Smooth muscle cell (in vitro differentiated cells): ENCODE measurements at regions not wholly inside any gene's neighbourhood (a gene's known extent, or its start where the extent isn't known, plus 50 kb on each side); places are given as distances from the start of the nearest gene placed in this dataset.

Experiments used
- DNase-seq: peaks from one replicate; lab custom pipeline; 2025; ENCODE audit not compliant: unreplicated experiment; lab: John Stamatoyannopoulos, UW
- H2AFZ ChIP-seq: fragments of 200-600 bp; sonication (generic); 2 replicates; pipeline ENCODE4 v1.6.0; 2016; ENCODE audit warnings: antibody characterized with exemption, low read depth, mild to moderate bottlenecking
- H3F3A ChIP-seq: fragments of 200-600 bp; sonication (generic); 2 replicates; pipeline ENCODE4 v1.6.0; 2017; ENCODE audit warnings: antibody characterized with exemption, low read depth
- H3K27ac ChIP-seq: fragments of 200-600 bp; sonication (generic); 2 replicates; pipeline ENCODE4 v1.5.1; 2016; ENCODE audit warnings: low read depth, mild to moderate bottlenecking
- H3K27me3 ChIP-seq: fragments of 200-600 bp; sonication (generic); 2 replicates; pipeline ENCODE4 v1.6.1; 2016; ENCODE audit warnings: low read depth, mild to moderate bottlenecking
- H3K36me3 ChIP-seq: fragments of 200-600 bp; sonication (generic); 2 replicates; pipeline ENCODE4 v1.5.1; 2016; ENCODE audit warnings: low read depth
- H3K4me1 ChIP-seq: fragments of 200-600 bp; sonication (generic); 2 replicates; pipeline ENCODE4 v1.5.1; 2016; ENCODE audit warnings: low read depth
- H3K4me2 ChIP-seq: fragments of 200-600 bp; sonication (generic); 2 replicates; pipeline ENCODE4 v1.6.0; 2016; ENCODE audit warnings: mild to moderate bottlenecking
- H3K4me3 ChIP-seq: fragments of 200-600 bp; sonication (generic); 2 replicates; pipeline ENCODE4 v1.5.1; 2016; ENCODE audit warnings: mild to moderate bottlenecking
- H3K79me2 ChIP-seq: fragments of 200-600 bp; sonication (generic); 2 replicates; pipeline ENCODE4 v1.6.0; 2016; ENCODE audit warnings: low read depth, mild to moderate bottlenecking
- H3K9ac ChIP-seq: fragments of 200-600 bp; sonication (generic); 2 replicates; pipeline ENCODE4 v1.6.0; 2016; ENCODE audit warnings: low read depth
- H3K9me3 ChIP-seq: fragments of 200-600 bp; sonication (generic); replicated peaks from 2 replicates; pipeline ENCODE4 v1.5.1; 2016; ENCODE audit warnings: low read depth
- H4K20me1 ChIP-seq: fragments of 200-600 bp; sonication (generic); 2 replicates; pipeline ENCODE4 v1.6.0; 2016; ENCODE audit warnings: low read depth
- WGBS: methylation state at CpG from one replicate; pipeline ENCODE4 v1.1.7; 2016; ENCODE audit warnings: low lambda C conversion rate; 5-methylcytosine and 5-hydroxymethylcytosine counted together
- TF ChIP-seq, protein P1 (sequence below): fragments of 200-600 bp; sonication (generic); IDR thresholded peaks from 2 replicates; pipeline ENCODE4 v1.5.1; 2017; ENCODE audit warnings: borderline replicate concordance, mild to moderate bottlenecking, antibody characterized with exemption; ENCODE audit not compliant: insufficient read depth, poor library complexity, severe bottlenecking

- TF ChIP-seq, protein P1, sequence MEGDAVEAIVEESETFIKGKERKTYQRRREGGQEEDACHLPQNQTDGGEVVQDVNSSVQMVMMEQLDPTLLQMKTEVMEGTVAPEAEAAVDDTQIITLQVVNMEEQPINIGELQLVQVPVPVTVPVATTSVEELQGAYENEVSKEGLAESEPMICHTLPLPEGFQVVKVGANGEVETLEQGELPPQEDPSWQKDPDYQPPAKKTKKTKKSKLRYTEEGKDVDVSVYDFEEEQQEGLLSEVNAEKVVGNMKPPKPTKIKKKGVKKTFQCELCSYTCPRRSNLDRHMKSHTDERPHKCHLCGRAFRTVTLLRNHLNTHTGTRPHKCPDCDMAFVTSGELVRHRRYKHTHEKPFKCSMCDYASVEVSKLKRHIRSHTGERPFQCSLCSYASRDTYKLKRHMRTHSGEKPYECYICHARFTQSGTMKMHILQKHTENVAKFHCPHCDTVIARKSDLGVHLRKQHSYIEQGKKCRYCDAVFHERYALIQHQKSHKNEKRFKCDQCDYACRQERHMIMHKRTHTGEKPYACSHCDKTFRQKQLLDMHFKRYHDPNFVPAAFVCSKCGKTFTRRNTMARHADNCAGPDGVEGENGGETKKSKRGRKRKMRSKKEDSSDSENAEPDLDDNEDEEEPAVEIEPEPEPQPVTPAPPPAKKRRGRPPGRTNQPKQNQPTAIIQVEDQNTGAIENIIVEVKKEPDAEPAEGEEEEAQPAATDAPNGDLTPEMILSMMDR = no peak
- Histone ChIP-seq H3F3A (no peaks in the 10 kb centered on the region), H3K9ac (no peak overlapping the region), H3K27ac (no peak overlapping the region), H3K27me3 (no peaks in the 10 kb centered on the region), H3K4me1 (no peaks in the 10 kb centered on the region), H3K36me3 (no peaks in the 10 kb centered on the region), H3K9me3 (no peaks in the 10 kb centered on the region), H2AFZ (no peak overlapping the region), H4K20me1 (no peaks in the 10 kb centered on the region), H3K79me2 (no peaks in the 10 kb centered on the region), H3K4me2 (no peak overlapping the region), H3K4me3 (no peak overlapping the region)
- DNase-seq = no peak
These were observed 911.5 kb downstream of the UQCRFS1 start for GRCh38 chr19:28301463-28301862.

- TF ChIP-seq, protein P1 = no peak
- Histone ChIP-seq H3K4me2 (no peak overlapping the region), H3K9ac (no peak overlapping the region), H3K27ac (no peak overlapping the region), H3K27me3 (no peaks in the 10 kb centered on the region), H4K20me1 (no peaks in the 10 kb centered on the region), H3K4me3 (no peak overlapping the region), H3K79me2 (no peaks in the 10 kb centered on the region), H3K4me1 (no peaks in the 10 kb centered on the region), H3F3A (no peaks in the 10 kb centered on the region), H3K36me3 (no peaks in the 10 kb centered on the region), H2AFZ (no peak overlapping the region), H3K9me3 (no peaks in the 10 kb centered on the region)
- DNase-seq = no peak
- 77% methylated on average over 7 of the region's 7 CpGs for WGBS
These were observed 913.3 kb downstream of the UQCRFS1 start for GRCh38 chr19:28299649-28300048.

DNA sequence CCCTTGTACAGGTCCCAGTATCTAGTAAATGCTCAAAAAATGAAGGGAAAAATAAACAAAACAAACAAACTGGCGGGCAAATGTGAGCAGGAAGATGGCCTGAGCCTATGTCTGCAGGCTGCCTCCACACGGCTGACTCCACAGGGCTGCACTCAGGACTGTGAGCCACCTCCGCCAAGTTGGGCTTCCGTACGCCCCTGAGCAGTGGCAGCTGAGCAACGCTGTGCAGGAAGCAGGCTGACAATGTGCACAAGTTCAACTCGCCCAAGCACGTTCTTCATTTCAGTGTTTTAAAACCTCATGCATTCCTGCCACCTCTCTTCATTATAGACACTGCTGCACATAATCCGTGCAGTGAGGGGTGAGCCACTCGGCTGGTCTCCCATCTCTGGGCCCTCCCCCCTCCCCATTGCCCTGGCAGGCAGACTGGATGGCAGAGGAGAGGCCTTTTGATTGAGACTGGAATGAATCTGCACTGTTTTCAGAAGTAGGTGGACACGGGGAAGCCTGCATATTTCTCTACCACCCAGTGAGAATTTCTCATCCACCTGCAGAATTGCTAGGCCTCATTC is 915.3 kb downstream of the UQCRFS1 start:
- no peaks in the 10 kb centered on the region for H3K79me2 ChIP-seq
- DNase-seq = no peak
- TF ChIP-seq, protein P1 = no peak
- no peak overlapping the region for H3K27ac ChIP-seq
- H3K4me2 ChIP-seq = no peak overlapping the region
- no peaks in the 10 kb centered on the region for H4K20me1 ChIP-seq
- H3K36me3 ChIP-seq = no peaks in the 10 kb centered on the region
- H3K9me3 ChIP-seq = no peaks in the 10 kb centered on the region
- no peaks in the 10 kb centered on the region for H3F3A ChIP-seq
- H3K4me1 ChIP-seq = no peaks in the 10 kb centered on the region
- H3K9ac ChIP-seq = no peak overlapping the region
- WGBS = 76% methylated on average over 11 of the region's 11 CpGs
- no peak overlapping the region for H2AFZ ChIP-seq
- H3K4me3 ChIP-seq = no peak overlapping the region
- no peaks in the 10 kb centered on the region for H3K27me3 ChIP-seq

- TF ChIP-seq, protein P1 = no peak
- H3K36me3 ChIP-seq = no peaks in the 10 kb centered on the region
- H3K4me1 ChIP-seq = no peaks in the 10 kb centered on the region
- no peaks in the 10 kb centered on the region for H3K9me3 ChIP-seq
- WGBS = 85% methylated on average over 2 of the region's 2 CpGs
- no peak overlapping the region for H3K4me3 ChIP-seq
- DNase-seq = no peak
- H3F3A ChIP-seq = no peaks in the 10 kb centered on the region
- H3K27me3 ChIP-seq = no peaks in the 10 kb centered on the region
- no peak overlapping the region for H3K27ac ChIP-seq
- no peak overlapping the region for H3K9ac ChIP-seq
- H4K20me1 ChIP-seq = no peaks in the 10 kb centered on the region
- no peak overlapping the region for H3K4me2 ChIP-seq
- no peaks in the 10 kb centered on the region for H3K79me2 ChIP-seq
- H2AFZ ChIP-seq = no peak overlapping the region
These were observed 915.9 kb downstream of the UQCRFS1 start for GRCh38 chr19:28297036-28297435.
